ENCODE measurements at regions not wholly inside any gene's neighbourhood (a gene's known extent, or its start where the extent isn't known, plus 50 kb on each side); places are given as distances from the start of the nearest gene placed in this dataset.

DNA sequence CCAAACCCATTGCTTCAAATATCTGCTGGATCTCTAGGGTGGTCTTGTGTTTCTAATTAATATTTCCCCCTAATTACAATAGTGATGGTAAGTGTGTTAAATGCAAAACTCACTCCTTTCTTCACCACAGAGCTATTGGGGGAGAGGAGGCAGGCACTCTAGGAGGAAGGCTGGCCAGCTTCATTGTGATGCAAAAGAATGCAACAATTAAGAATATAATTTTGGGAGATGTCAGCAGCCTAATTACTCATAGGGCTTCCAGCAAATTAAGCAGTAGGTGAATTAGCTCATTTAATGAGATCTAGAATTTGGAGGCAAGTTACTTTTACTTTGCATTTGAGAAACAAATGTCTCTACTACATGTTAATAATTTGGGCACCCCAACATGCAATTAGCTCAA, 560.4 kb upstream of the DAB1 start:
- TF ChIP-seq, protein P1, sequence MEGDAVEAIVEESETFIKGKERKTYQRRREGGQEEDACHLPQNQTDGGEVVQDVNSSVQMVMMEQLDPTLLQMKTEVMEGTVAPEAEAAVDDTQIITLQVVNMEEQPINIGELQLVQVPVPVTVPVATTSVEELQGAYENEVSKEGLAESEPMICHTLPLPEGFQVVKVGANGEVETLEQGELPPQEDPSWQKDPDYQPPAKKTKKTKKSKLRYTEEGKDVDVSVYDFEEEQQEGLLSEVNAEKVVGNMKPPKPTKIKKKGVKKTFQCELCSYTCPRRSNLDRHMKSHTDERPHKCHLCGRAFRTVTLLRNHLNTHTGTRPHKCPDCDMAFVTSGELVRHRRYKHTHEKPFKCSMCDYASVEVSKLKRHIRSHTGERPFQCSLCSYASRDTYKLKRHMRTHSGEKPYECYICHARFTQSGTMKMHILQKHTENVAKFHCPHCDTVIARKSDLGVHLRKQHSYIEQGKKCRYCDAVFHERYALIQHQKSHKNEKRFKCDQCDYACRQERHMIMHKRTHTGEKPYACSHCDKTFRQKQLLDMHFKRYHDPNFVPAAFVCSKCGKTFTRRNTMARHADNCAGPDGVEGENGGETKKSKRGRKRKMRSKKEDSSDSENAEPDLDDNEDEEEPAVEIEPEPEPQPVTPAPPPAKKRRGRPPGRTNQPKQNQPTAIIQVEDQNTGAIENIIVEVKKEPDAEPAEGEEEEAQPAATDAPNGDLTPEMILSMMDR (IDR thresholded peaks at IDR 0.05), result no peak
- DNase-seq, result no peak
- no peak overlapping the region for H3K4me3 Mint-ChIP-seq
- H3K36me3 Mint-ChIP-seq (ENCODE audit: low read depth), result peaks cover 7% of the 10 kb centered on the region; the same call in 1 of the 2 replicates
- H3K27me3 Mint-ChIP-seq (ENCODE audit: insufficient read depth), result no peaks in the 10 kb centered on the region
- H3K4me1 Mint-ChIP-seq (ENCODE audit: low read depth), result no peaks in the 10 kb centered on the region
- H3K27ac Mint-ChIP-seq, result no peak overlapping the region
- peaks cover 47% of the 10 kb centered on the region for H3K9me3 Mint-ChIP-seq

- peaks cover 7% of the 10 kb centered on the region; the same call in 1 of the 2 replicates for H3K36me3 Mint-ChIP-seq (ENCODE audit: low read depth)
- TF ChIP-seq, protein P1 (IDR thresholded peaks at IDR 0.05), result no peak
- H3K4me3 Mint-ChIP-seq, result no peak overlapping the region
- peaks cover 49% of the 10 kb centered on the region for H3K9me3 Mint-ChIP-seq
- no peak overlapping the region for H3K27ac Mint-ChIP-seq
- H3K27me3 Mint-ChIP-seq (ENCODE audit: insufficient read depth), result no peaks in the 10 kb centered on the region
- no peaks in the 10 kb centered on the region for H3K4me1 Mint-ChIP-seq (ENCODE audit: low read depth)
- no peak for DNase-seq
These were observed 559.6 kb upstream of the DAB1 start for GRCh38 chr1:57983441-57983840.

DNA sequence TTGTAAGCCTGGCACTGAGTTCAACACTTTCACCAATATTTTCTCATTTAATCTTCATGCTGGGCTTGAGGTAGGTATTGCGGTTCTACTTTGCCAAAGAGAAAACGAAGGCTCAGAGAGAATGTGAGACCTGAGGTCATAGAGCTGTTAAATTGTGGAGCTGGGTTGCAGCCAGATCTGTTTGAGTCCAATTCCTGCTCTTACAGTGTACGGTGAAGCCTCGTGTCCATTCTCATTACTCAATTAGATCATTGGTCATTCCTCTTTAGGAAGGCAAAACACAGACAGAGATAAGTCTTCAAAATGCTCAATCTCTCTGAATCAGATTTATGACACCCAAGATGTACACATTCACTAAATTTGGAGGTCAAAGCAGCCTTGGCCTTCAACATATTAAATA, 559.0 kb upstream of the DAB1 start:
- Mint-ChIP-seq H3K4me1 (ENCODE audit: low read depth) (no peaks in the 10 kb centered on the region), H3K27me3 (ENCODE audit: insufficient read depth) (no peaks in the 10 kb centered on the region), H3K27ac (no peak overlapping the region), H3K36me3 (ENCODE audit: low read depth) (peaks cover 7% of the 10 kb centered on the region; the same call in 1 of the 2 replicates), H3K4me3 (no peak overlapping the region), H3K9me3 (peaks cover 54% of the 10 kb centered on the region)
- no peak for DNase-seq
- TF ChIP-seq, protein P1 (IDR thresholded peaks at IDR 0.05), result no peak

- H3K27me3 Mint-ChIP-seq (ENCODE audit: insufficient read depth), result no peaks in the 10 kb centered on the region
- no peaks in the 10 kb centered on the region for H3K4me1 Mint-ChIP-seq (ENCODE audit: low read depth)
- H3K36me3 Mint-ChIP-seq (ENCODE audit: low read depth), result no peaks in the 10 kb centered on the region; the same call in 1 of the 2 replicates
- H3K4me3 Mint-ChIP-seq, result no peak overlapping the region
- no peak for DNase-seq
- H3K27ac Mint-ChIP-seq, result no peak overlapping the region
- peaks cover 35% of the 10 kb centered on the region for H3K9me3 Mint-ChIP-seq
- TF ChIP-seq, protein P1 (IDR thresholded peaks at IDR 0.05), result no peak; the same call in 1 of the 2 replicates
These were observed 552.4 kb upstream of the DAB1 start for GRCh38 chr1:57976216-57976615.

DNA sequence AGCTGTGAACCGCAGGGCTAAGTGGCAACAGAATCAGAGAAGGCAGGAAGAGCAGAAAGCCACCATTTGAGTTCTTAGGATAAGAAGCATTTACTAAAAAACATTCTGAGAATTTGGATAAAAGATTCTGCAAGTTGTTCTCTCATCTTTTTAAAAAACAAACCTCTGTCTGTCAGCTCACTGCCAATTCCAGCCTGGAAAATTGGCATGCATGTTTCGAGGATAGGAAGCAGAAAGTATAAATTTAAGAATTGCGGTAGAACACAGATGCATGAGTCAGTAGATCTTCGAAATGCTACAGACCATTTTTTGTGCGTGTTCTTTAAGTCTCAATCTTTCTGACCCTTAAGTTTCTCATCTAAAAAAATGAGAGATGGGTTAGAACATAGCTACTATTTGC, 544.5 kb upstream of the DAB1 start:
- H3K4me3 Mint-ChIP-seq, result no peak overlapping the region
- no peaks in the 10 kb centered on the region for H3K36me3 Mint-ChIP-seq (ENCODE audit: low read depth)
- TF ChIP-seq, protein P1 (IDR thresholded peaks at IDR 0.05), result no peak
- H3K9me3 Mint-ChIP-seq, result peaks cover 20% of the 10 kb centered on the region
- no peaks in the 10 kb centered on the region for H3K4me1 Mint-ChIP-seq (ENCODE audit: low read depth)
- no peaks in the 10 kb centered on the region for H3K27me3 Mint-ChIP-seq (ENCODE audit: insufficient read depth)
- DNase-seq, result no peak
- H3K27ac Mint-ChIP-seq, result no peak overlapping the region

Measured in HFFc6 (cell line).